ENCODE measurements at regions not wholly inside any gene's neighbourhood (a gene's known extent, or its start where the extent isn't known, plus 50 kb on each side); places are given as distances from the start of the nearest gene placed in this dataset.

DNA sequence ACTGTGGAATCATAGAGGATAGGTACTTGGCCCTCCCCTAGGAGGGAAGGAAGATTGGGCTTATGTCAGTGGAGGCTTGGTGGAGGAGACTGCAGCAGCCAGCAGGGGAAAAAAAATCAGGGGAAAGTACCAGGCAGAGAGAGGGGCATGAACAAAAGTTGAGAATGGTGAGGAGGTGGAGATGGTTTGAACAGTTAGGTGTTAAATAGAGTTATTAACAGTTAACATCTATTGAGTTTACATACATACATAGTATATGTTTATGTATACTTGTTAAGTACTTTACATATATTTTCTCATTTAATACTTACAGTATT is 136.5 kb upstream of the HNRNPU start:
- TF ChIP-seq TCF4 (CRISPR knock-in tag; IDR thresholded peaks at IDR 0.05; ENCODE audit: borderline replicate concordance) = no peak
- TF ChIP-seq TOX (CRISPR knock-in tag; IDR thresholded peaks at IDR 0.05; ENCODE audit: borderline replicate concordance) = no peak
- no peak for TF ChIP-seq ARNTL (CRISPR knock-in tag; IDR thresholded peaks at IDR 0.05; ENCODE audit: borderline replicate concordance, low read depth)
- TF ChIP-seq, protein P1, sequence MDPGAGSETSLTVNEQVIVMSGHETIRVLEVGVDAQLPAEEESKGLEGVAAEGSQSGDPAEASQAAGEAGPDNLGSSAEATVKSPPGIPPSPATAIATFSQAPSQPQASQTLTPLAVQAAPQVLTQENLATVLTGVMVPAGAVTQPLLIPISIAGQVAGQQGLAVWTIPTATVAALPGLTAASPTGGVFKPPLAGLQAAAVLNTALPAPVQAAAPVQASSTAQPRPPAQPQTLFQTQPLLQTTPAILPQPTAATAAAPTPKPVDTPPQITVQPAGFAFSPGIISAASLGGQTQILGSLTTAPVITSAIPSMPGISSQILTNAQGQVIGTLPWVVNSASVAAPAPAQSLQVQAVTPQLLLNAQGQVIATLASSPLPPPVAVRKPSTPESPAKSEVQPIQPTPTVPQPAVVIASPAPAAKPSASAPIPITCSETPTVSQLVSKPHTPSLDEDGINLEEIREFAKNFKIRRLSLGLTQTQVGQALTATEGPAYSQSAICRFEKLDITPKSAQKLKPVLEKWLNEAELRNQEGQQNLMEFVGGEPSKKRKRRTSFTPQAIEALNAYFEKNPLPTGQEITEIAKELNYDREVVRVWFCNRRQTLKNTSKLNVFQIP (CRISPR knock-in tag; IDR thresholded peaks at IDR 0.05; ENCODE audit: borderline replicate concordance, low read depth) = no peak
- TF ChIP-seq, protein P2, sequence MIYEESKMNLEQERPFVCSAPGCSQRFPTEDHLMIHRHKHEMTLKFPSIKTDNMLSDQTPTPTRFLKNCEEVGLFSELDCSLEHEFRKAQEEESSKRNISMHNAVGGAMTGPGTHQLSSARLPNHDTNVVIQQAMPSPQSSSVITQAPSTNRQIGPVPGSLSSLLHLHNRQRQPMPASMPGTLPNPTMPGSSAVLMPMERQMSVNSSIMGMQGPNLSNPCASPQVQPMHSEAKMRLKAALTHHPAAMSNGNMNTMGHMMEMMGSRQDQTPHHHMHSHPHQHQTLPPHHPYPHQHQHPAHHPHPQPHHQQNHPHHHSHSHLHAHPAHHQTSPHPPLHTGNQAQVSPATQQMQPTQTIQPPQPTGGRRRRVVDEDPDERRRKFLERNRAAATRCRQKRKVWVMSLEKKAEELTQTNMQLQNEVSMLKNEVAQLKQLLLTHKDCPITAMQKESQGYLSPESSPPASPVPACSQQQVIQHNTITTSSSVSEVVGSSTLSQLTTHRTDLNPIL (CRISPR knock-in tag; IDR thresholded peaks at IDR 0.05; ENCODE audit: low read depth) = no peak
- no peak for TF ChIP-seq BACH2 (CRISPR knock-in tag; IDR thresholded peaks at IDR 0.05; ENCODE audit: borderline replicate concordance)
- TF ChIP-seq CSDC2 (CRISPR knock-in tag; IDR thresholded peaks at IDR 0.05) = no peak
- TF ChIP-seq RARB (CRISPR knock-in tag; IDR thresholded peaks at IDR 0.05) = no peak
- no peak for TF ChIP-seq ESRRG (CRISPR knock-in tag; IDR thresholded peaks at IDR 0.05)
- no peak for TF ChIP-seq ZFP30 (CRISPR knock-in tag; IDR thresholded peaks at IDR 0.05)

All from SK-N-SH treated with all-trans-retinoic acid at 6 μM for 48 hours (cell line).